ENCODE measurements at regions not wholly inside any gene's neighbourhood (a gene's known extent, or its start where the extent isn't known, plus 50 kb on each side); places are given as distances from the start of the nearest gene placed in this dataset.
"Not testable (repeated sequence)": the region's sequence is repeated elsewhere in the genome, so short reads cannot be mapped to it uniquely, and the experiment has no call there.

- Mint-ChIP-seq H3K9me3 (ENCODE audit: unreplicated experiment) (no peaks in the 10 kb centered on the region), H3K36me3 (ENCODE audit: low read depth, unreplicated experiment) (no peaks in the 10 kb centered on the region), H3K4me3 (ENCODE audit: unreplicated experiment) (no peak overlapping the region), H3K27ac (ENCODE audit: unreplicated experiment) (no peak overlapping the region), H3K4me1 (ENCODE audit: unreplicated experiment) (peaks cover 6% of the 10 kb centered on the region), H3K27me3 (ENCODE audit: unreplicated experiment) (peaks cover 3% of the 10 kb centered on the region)
- no peak for DNase-seq (ENCODE audit: low spot score)
- no peak for TF ChIP-seq CTCF (IDR thresholded peaks at IDR 0.05; ENCODE audit: unreplicated experiment)
Measured at GRCh38 chr3:10729439-10729838, 86.6 kb upstream of the SLC6A11 start.

- Mint-ChIP-seq H3K4me1 (ENCODE audit: unreplicated experiment) (peaks cover 6% of the 10 kb centered on the region), H3K9me3 (ENCODE audit: unreplicated experiment) (no peaks in the 10 kb centered on the region), H3K36me3 (ENCODE audit: low read depth, unreplicated experiment) (no peaks in the 10 kb centered on the region), H3K27ac (ENCODE audit: unreplicated experiment) (no peak overlapping the region), H3K27me3 (ENCODE audit: unreplicated experiment) (peaks cover 1% of the 10 kb centered on the region), H3K4me3 (ENCODE audit: unreplicated experiment) (no peak overlapping the region)
- DNase-seq (ENCODE audit: low spot score) = no peak
- no peak for TF ChIP-seq CTCF (IDR thresholded peaks at IDR 0.05; ENCODE audit: unreplicated experiment)
Measured at GRCh38 chr3:10732292-10732691, 83.7 kb upstream of the SLC6A11 start.

- no peak overlapping the region for H3K27ac Mint-ChIP-seq (ENCODE audit: unreplicated experiment)
- no peak for DNase-seq (ENCODE audit: low spot score)
- peaks cover 1% of the 10 kb centered on the region for H3K27me3 Mint-ChIP-seq (ENCODE audit: unreplicated experiment)
- no peak overlapping the region for H3K4me3 Mint-ChIP-seq (ENCODE audit: unreplicated experiment)
- peaks cover 6% of the 10 kb centered on the region for H3K4me1 Mint-ChIP-seq (ENCODE audit: unreplicated experiment)
- H3K9me3 Mint-ChIP-seq (ENCODE audit: unreplicated experiment) = no peaks in the 10 kb centered on the region
- no peaks in the 10 kb centered on the region for H3K36me3 Mint-ChIP-seq (ENCODE audit: low read depth, unreplicated experiment)
- no peak for TF ChIP-seq CTCF (IDR thresholded peaks at IDR 0.05; ENCODE audit: unreplicated experiment)
Measured at GRCh38 chr3:10733297-10733696, 82.7 kb upstream of the SLC6A11 start.

GRCh38 chr3:10736444-10736843, 79.6 kb upstream of the SLC6A11 start:
- not testable (repeated sequence) for H3K4me1 Mint-ChIP-seq (ENCODE audit: unreplicated experiment); H3K27me3 Mint-ChIP-seq (ENCODE audit: unreplicated experiment); DNase-seq (ENCODE audit: low spot score); H3K36me3 Mint-ChIP-seq (ENCODE audit: low read depth, unreplicated experiment); H3K27ac Mint-ChIP-seq (ENCODE audit: unreplicated experiment); H3K4me3 Mint-ChIP-seq (ENCODE audit: unreplicated experiment); H3K9me3 Mint-ChIP-seq (ENCODE audit: unreplicated experiment)

- no peaks in the 10 kb centered on the region for H3K27me3 Mint-ChIP-seq (ENCODE audit: unreplicated experiment)
- DNase-seq (ENCODE audit: low spot score) = no peak
- H3K4me1 Mint-ChIP-seq (ENCODE audit: unreplicated experiment) = peaks cover 5% of the 10 kb centered on the region
- TF ChIP-seq CTCF (IDR thresholded peaks at IDR 0.05; ENCODE audit: unreplicated experiment) = no peak
- no peak overlapping the region for H3K27ac Mint-ChIP-seq (ENCODE audit: unreplicated experiment)
- no peaks in the 10 kb centered on the region for H3K36me3 Mint-ChIP-seq (ENCODE audit: low read depth, unreplicated experiment)
- H3K4me3 Mint-ChIP-seq (ENCODE audit: unreplicated experiment) = no peak overlapping the region
- H3K9me3 Mint-ChIP-seq (ENCODE audit: unreplicated experiment) = no peaks in the 10 kb centered on the region
Measured at GRCh38 chr3:10737785-10738184, 78.2 kb upstream of the SLC6A11 start.

Measured in endothelial cell (in vitro differentiated cells).